ENCODE measurements at regions not wholly inside any gene's neighbourhood (a gene's known extent, or its start where the extent isn't known, plus 50 kb on each side); places are given as distances from the start of the nearest gene placed in this dataset.

GRCh38 chr16:85398688-85399582 is 214.2 kb upstream of the GSE1 start:
- Mint-ChIP-seq H3K4me3 (no peak overlapping the region), H3K27ac (no peak overlapping the region), H3K27me3 (ENCODE audit: low read depth in 3 of 3) (peaks cover 19 to 31% (median 21%) of the 10 kb centered on the region in 3 donors), H3K9me3 (no peaks in the 10 kb centered on the region), H3K36me3 (no peaks in the 10 kb centered on the region), H3K4me1 (no peaks in the 10 kb centered on the region)
- intact Hi-C loops (cut with micrococcal nuclease), result no loop called here
- H3K27ac ChIP-seq (ENCODE audit: low read depth in 1 of 2, low read length in 2 of 2), result no peak overlapping the region
- DNase-seq, result no peak
- 77% methylated on average over 14 of the region's 22 CpGs for WGBS (ENCODE audit: insufficient coverage)
- H3K4me3 ChIP-seq (replicated peaks in 1 of 3; ENCODE audit: low read depth in 2 of 3, low read length in 3 of 3), result no peak overlapping the region
- no peaks in the 10 kb centered on the region for H4K20me1 ChIP-seq (ENCODE audit: insufficient read depth, low read length)
- H3K4me2 ChIP-seq (replicated peaks; ENCODE audit: extremely low read depth, low read length, poor library complexity, severe bottlenecking), result no peak overlapping the region
- H3K9ac ChIP-seq (ENCODE audit: insufficient read depth, low read length, poor library complexity, severe bottlenecking), result no peak overlapping the region
- no peak for TF ChIP-seq CTCF (IDR thresholded peaks at IDR 0.05)
- no peak overlapping the region for H2AFZ ChIP-seq (ENCODE audit: insufficient read depth, low read depth, low read length, poor library complexity, severe bottlenecking)
- peaks cover 0 to 4% of the 10 kb centered on the region in 2 donors for H3K9me3 ChIP-seq (replicated peaks in 1 of 2; ENCODE audit: control insufficient read depth in 1 of 2, insufficient read depth in 1 of 2, low read length in 2 of 2)
- H3K27me3 ChIP-seq (ENCODE audit: control insufficient read depth in 2 of 2, insufficient read depth in 2 of 2, low read length in 2 of 2), result peaks cover 0 to 12% of the 10 kb centered on the region in 2 donors
- no peaks in the 10 kb centered on the region for H3K4me1 ChIP-seq (ENCODE audit: control insufficient read depth in 1 of 2, insufficient read depth in 2 of 2, low read length in 2 of 2)
- no peaks in the 10 kb centered on the region for H3K36me3 ChIP-seq (replicated peaks in 1 of 2; ENCODE audit: control insufficient read depth in 1 of 2, insufficient read depth in 2 of 2, low read length in 2 of 2)
- no peaks in the 10 kb centered on the region for H3K79me2 ChIP-seq (ENCODE audit: insufficient read depth, low read length)

GRCh38 chr16:85399583-85400284 is 213.4 kb upstream of the GSE1 start:
- H4K20me1 ChIP-seq (ENCODE audit: insufficient read depth, low read length), result no peaks in the 10 kb centered on the region
- H3K36me3 ChIP-seq (replicated peaks in 1 of 2; ENCODE audit: control insufficient read depth in 1 of 2, insufficient read depth in 2 of 2, low read length in 2 of 2), result no peaks in the 10 kb centered on the region
- H3K9ac ChIP-seq (ENCODE audit: insufficient read depth, low read length, poor library complexity, severe bottlenecking), result no peak overlapping the region
- Mint-ChIP-seq H3K9me3 (no peaks in the 10 kb centered on the region), H3K4me3 (no peak overlapping the region), H3K27me3 (ENCODE audit: low read depth in 3 of 3) (peaks cover 19 to 25% (median 21%) of the 10 kb centered on the region in 3 donors), H3K36me3 (no peaks in the 10 kb centered on the region), H3K27ac (no peak overlapping the region), H3K4me1 (no peaks in the 10 kb centered on the region)
- no peaks in the 10 kb centered on the region for H3K4me1 ChIP-seq (ENCODE audit: control insufficient read depth in 1 of 2, insufficient read depth in 2 of 2, low read length in 2 of 2)
- H3K4me3 ChIP-seq (replicated peaks in 1 of 3; ENCODE audit: low read depth in 2 of 3, low read length in 3 of 3), result no peak overlapping the region
- peaks cover 0 to 4% of the 10 kb centered on the region in 2 donors for H3K9me3 ChIP-seq (replicated peaks in 1 of 2; ENCODE audit: control insufficient read depth in 1 of 2, insufficient read depth in 1 of 2, low read length in 2 of 2)
- TF ChIP-seq CTCF (IDR thresholded peaks at IDR 0.05), result no peak
- H3K27me3 ChIP-seq (ENCODE audit: control insufficient read depth in 2 of 2, insufficient read depth in 2 of 2, low read length in 2 of 2), result peaks cover 0 to 11% of the 10 kb centered on the region in 2 donors
- 77% methylated on average over 13 of the region's 23 CpGs for WGBS (ENCODE audit: insufficient coverage)
- H3K4me2 ChIP-seq (replicated peaks; ENCODE audit: extremely low read depth, low read length, poor library complexity, severe bottlenecking), result no peak overlapping the region
- intact Hi-C loops (cut with micrococcal nuclease), result no loop called here
- no peak overlapping the region for H3K27ac ChIP-seq (ENCODE audit: low read depth in 1 of 2, low read length in 2 of 2)
- DNase-seq, result no peak
- H2AFZ ChIP-seq (ENCODE audit: insufficient read depth, low read depth, low read length, poor library complexity, severe bottlenecking), result no peak overlapping the region
- H3K79me2 ChIP-seq (ENCODE audit: insufficient read depth, low read length), result no peaks in the 10 kb centered on the region

Measured in CD14-positive monocyte (primary cell).